ENCODE measurements at regions not wholly inside any gene's neighbourhood (a gene's known extent, or its start where the extent isn't known, plus 50 kb on each side); places are given as distances from the start of the nearest gene placed in this dataset.

DNA sequence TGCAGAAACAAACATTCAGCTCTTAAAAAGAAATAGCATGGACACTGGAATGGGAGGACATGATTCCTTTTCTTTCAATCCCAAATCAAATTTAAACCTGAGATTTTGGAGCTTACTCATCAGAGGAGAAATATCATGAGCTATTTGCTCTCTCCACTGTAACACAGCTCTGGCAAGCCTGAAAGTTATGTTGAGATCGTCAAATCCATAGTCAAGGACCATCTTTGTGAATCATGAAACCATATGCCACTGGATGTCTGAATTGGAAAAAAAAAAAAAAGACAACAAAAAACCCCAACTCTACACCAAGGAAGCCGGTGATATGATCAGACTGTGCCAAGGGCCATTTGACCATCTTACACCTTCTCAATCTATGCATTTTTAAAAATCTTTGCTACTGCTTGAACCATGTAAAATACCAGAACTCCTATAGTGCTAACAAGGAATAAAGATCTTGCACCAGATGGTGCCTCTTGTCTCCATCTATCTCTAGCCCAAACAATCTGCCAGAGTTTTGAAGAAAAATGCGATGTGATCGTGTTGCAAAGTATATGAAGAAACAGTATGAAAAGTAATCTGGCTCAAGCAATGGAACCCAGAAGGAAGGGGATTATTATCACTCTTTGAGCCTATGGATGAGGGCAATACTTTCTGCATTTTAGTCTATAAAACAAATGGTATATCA, 138.1 kb upstream of the MEF2C start:
- TF ChIP-seq, protein P1, sequence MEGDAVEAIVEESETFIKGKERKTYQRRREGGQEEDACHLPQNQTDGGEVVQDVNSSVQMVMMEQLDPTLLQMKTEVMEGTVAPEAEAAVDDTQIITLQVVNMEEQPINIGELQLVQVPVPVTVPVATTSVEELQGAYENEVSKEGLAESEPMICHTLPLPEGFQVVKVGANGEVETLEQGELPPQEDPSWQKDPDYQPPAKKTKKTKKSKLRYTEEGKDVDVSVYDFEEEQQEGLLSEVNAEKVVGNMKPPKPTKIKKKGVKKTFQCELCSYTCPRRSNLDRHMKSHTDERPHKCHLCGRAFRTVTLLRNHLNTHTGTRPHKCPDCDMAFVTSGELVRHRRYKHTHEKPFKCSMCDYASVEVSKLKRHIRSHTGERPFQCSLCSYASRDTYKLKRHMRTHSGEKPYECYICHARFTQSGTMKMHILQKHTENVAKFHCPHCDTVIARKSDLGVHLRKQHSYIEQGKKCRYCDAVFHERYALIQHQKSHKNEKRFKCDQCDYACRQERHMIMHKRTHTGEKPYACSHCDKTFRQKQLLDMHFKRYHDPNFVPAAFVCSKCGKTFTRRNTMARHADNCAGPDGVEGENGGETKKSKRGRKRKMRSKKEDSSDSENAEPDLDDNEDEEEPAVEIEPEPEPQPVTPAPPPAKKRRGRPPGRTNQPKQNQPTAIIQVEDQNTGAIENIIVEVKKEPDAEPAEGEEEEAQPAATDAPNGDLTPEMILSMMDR (IDR thresholded peaks at IDR 0.05), result no peak
- TF ChIP-seq POLR2A (IDR thresholded peaks at IDR 0.05), result no peak
